ENCODE measurements at regions not wholly inside any gene's neighbourhood (a gene's known extent, or its start where the extent isn't known, plus 50 kb on each side); places are given as distances from the start of the nearest gene placed in this dataset.

GRCh38 chr2:125386074-125386473, 1269.9 kb upstream of the GYPC start:
- no peak overlapping the region for H3K4me3 Mint-ChIP-seq
- H3K27ac Mint-ChIP-seq: no peak overlapping the region
- DNase-seq: no peak

GRCh38 chr2:125397535-125398251, 1258.3 kb upstream of the GYPC start:
- Mint-ChIP-seq H3K9me3 (no peaks in the 10 kb centered on the region), H3K27ac (no peak overlapping the region), H3K36me3 (ENCODE audit: low read depth) (no peaks in the 10 kb centered on the region), H3K4me3 (no peak overlapping the region), H3K4me1 (no peaks in the 10 kb centered on the region), H3K27me3 (ENCODE audit: low read depth, poor library complexity) (peaks cover 3% of the 10 kb centered on the region)
- DNase-seq: no peak
- TF ChIP-seq CTCF (IDR thresholded peaks at IDR 0.05): no peak

More at GRCh38 chr2:125386074-125386473, 1269.9 kb upstream of the GYPC start:
- Mint-ChIP-seq H3K27me3 (ENCODE audit: low read depth, poor library complexity) (peaks cover 8% of the 10 kb centered on the region), H3K4me1 (no peaks in the 10 kb centered on the region), H3K36me3 (ENCODE audit: low read depth) (no peaks in the 10 kb centered on the region), H3K9me3 (no peaks in the 10 kb centered on the region)
- no peak for TF ChIP-seq CTCF (IDR thresholded peaks at IDR 0.05)

GRCh38 chr2:125398738-125399524, 1257.0 kb upstream of the GYPC start:
- no peaks in the 10 kb centered on the region for H3K9me3 Mint-ChIP-seq
- peaks cover 3% of the 10 kb centered on the region for H3K27me3 Mint-ChIP-seq (ENCODE audit: low read depth, poor library complexity)
- H3K36me3 Mint-ChIP-seq (ENCODE audit: low read depth): no peaks in the 10 kb centered on the region
- no peak for TF ChIP-seq CTCF (IDR thresholded peaks at IDR 0.05)
- H3K4me1 Mint-ChIP-seq: no peaks in the 10 kb centered on the region
- no peak for DNase-seq
- no peak overlapping the region for H3K27ac Mint-ChIP-seq
- no peak overlapping the region for H3K4me3 Mint-ChIP-seq

GRCh38 chr2:125405816-125406215, 1250.1 kb upstream of the GYPC start:
- Mint-ChIP-seq H3K4me1 (no peaks in the 10 kb centered on the region), H3K36me3 (ENCODE audit: low read depth) (no peaks in the 10 kb centered on the region), H3K27ac (no peak overlapping the region), H3K9me3 (no peaks in the 10 kb centered on the region), H3K4me3 (no peak overlapping the region), H3K27me3 (ENCODE audit: low read depth, poor library complexity) (no peaks in the 10 kb centered on the region)
- TF ChIP-seq CTCF (IDR thresholded peaks at IDR 0.05): no peak
- DNase-seq: no peak

GRCh38 chr2:125408874-125409538, 1247.0 kb upstream of the GYPC start:
- H3K9me3 Mint-ChIP-seq: no peaks in the 10 kb centered on the region
- no peaks in the 10 kb centered on the region for H3K36me3 Mint-ChIP-seq (ENCODE audit: low read depth)
- no peak overlapping the region for H3K4me3 Mint-ChIP-seq
- H3K27me3 Mint-ChIP-seq (ENCODE audit: low read depth, poor library complexity): no peaks in the 10 kb centered on the region
- H3K4me1 Mint-ChIP-seq: no peaks in the 10 kb centered on the region
- no peak for DNase-seq
- H3K27ac Mint-ChIP-seq: no peak overlapping the region
- TF ChIP-seq CTCF (IDR thresholded peaks at IDR 0.05): no peak

All from nephron progenitor cell (in vitro differentiated cells).